MCF 10A (cell line): ENCODE measurements at regions not wholly inside any gene's neighbourhood (a gene's known extent, or its start where the extent isn't known, plus 50 kb on each side); places are given as distances from the start of the nearest gene placed in this dataset.

Source experiments
- BruUV-seq: library from RNA; stranded (reverse); fragments of 400-500 nt; replicated peaks from 2 replicates; lab custom pipeline; 2021; lab: Mats Ljungman, UMichigan
- CTCF ChIA-PET: fragments of 300-600 bp; sonication (Branson Sonifier 250); formaldehyde crosslinking; extraction: SDS; loops from one replicate; lab custom pipeline; 2021; ENCODE audit warnings: antibody characterized with exemption, inconsistent platforms; lab: Yijun Ruan, JAX
- POLR2A ChIA-PET: fragments of 300-600, 350-650 bp; sonication (Branson Sonifier 250); formaldehyde crosslinking; extraction: SDS; loops from one replicate; lab custom pipeline; 2020; ENCODE audit warnings: antibody characterized with exemption, inconsistent platforms; lab: Yijun Ruan, JAX
- DNase-seq: peaks from one replicate; pipeline ENCODE4 v3.0.0-alpha.2; 2018; ENCODE audit not compliant: unreplicated experiment
- H3K27ac Mint-ChIP-seq: one replicate; pipeline ENCODE4 v1.8.0; 2022; ENCODE audit warnings: mild to moderate bottlenecking, low read depth, mixed read lengths; ENCODE audit not compliant: unreplicated experiment
- H3K27me3 Mint-ChIP-seq: one replicate; pipeline ENCODE4 v1.8.0; 2022; ENCODE audit warnings: mixed read lengths; ENCODE audit not compliant: insufficient read depth, unreplicated experiment
- H3K36me3 Mint-ChIP-seq: one replicate; pipeline ENCODE4 v1.8.0; 2022; ENCODE audit warnings: mild to moderate bottlenecking, moderate library complexity, mixed read lengths; ENCODE audit not compliant: insufficient read depth, unreplicated experiment
- H3K4me1 Mint-ChIP-seq: one replicate; pipeline ENCODE4 v1.8.0; 2022; ENCODE audit warnings: mixed read lengths; ENCODE audit not compliant: insufficient read depth, unreplicated experiment
- H3K4me3 Mint-ChIP-seq: one replicate; pipeline ENCODE4 v1.8.0; 2022; ENCODE audit warnings: mild to moderate bottlenecking, moderate library complexity, mixed read lengths; ENCODE audit not compliant: unreplicated experiment
- H3K9me3 Mint-ChIP-seq: one replicate; pipeline ENCODE4 v1.8.0; 2022; ENCODE audit warnings: mixed read lengths; ENCODE audit not compliant: unreplicated experiment
- intact Hi-C: fragments of 100-400 bp; cut with micrococcal nuclease; formaldehyde crosslinking; loops from 2 replicates; pipeline ENCODE4 v1.14.1; 2022
- TF ChIP-seq, protein P1 (sequence below): fragments of 200-600 bp; IDR thresholded peaks from one replicate; pipeline ENCODE4 v1.8.0; 2022; ENCODE audit warnings: antibody characterized with exemption, mild to moderate bottlenecking; ENCODE audit not compliant: unreplicated experiment

GRCh38 chr2:230654057-230654456, 58.6 kb upstream of the CAB39 start:
- CTCF ChIA-PET: interaction anchor here (0.7 kb wide), 1 partner anchor 240 kb away, joined by 3 read pairs; no protein-coding TSS in a partner anchor
- Mint-ChIP-seq H3K4me3 (no peak overlapping the region), H3K36me3 (no peaks in the 10 kb centered on the region), H3K27ac (no peak overlapping the region), H3K9me3 (no peaks in the 10 kb centered on the region), H3K27me3 (no peaks in the 10 kb centered on the region), H3K4me1 (no peaks in the 10 kb centered on the region)
- intact Hi-C loops: no loop called here
- DNase-seq: no peak
- BruUV-seq: no TSS peak
- POLR2A ChIA-PET: no interaction called here
- TF ChIP-seq, protein P1, sequence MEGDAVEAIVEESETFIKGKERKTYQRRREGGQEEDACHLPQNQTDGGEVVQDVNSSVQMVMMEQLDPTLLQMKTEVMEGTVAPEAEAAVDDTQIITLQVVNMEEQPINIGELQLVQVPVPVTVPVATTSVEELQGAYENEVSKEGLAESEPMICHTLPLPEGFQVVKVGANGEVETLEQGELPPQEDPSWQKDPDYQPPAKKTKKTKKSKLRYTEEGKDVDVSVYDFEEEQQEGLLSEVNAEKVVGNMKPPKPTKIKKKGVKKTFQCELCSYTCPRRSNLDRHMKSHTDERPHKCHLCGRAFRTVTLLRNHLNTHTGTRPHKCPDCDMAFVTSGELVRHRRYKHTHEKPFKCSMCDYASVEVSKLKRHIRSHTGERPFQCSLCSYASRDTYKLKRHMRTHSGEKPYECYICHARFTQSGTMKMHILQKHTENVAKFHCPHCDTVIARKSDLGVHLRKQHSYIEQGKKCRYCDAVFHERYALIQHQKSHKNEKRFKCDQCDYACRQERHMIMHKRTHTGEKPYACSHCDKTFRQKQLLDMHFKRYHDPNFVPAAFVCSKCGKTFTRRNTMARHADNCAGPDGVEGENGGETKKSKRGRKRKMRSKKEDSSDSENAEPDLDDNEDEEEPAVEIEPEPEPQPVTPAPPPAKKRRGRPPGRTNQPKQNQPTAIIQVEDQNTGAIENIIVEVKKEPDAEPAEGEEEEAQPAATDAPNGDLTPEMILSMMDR: no peak

GRCh38 chr2:230657462-230657861, 55.2 kb upstream of the CAB39 start:
- Mint-ChIP-seq H3K4me1 (no peaks in the 10 kb centered on the region), H3K9me3 (no peaks in the 10 kb centered on the region), H3K27me3 (no peaks in the 10 kb centered on the region), H3K4me3 (no peak overlapping the region), H3K27ac (no peak overlapping the region), H3K36me3 (no peaks in the 10 kb centered on the region)
- no peak for DNase-seq
- CTCF ChIA-PET: no interaction called here
- TF ChIP-seq, protein P1: no peak
- no TSS peak for BruUV-seq
- POLR2A ChIA-PET: no interaction called here
- intact Hi-C loops: no loop called here

- BruUV-seq: no TSS peak
- Mint-ChIP-seq H3K36me3 (no peaks in the 10 kb centered on the region), H3K4me3 (no peak overlapping the region), H3K9me3 (no peaks in the 10 kb centered on the region), H3K4me1 (no peaks in the 10 kb centered on the region), H3K27ac (no peak overlapping the region), H3K27me3 (no peaks in the 10 kb centered on the region)
- TF ChIP-seq, protein P1: no peak
- POLR2A ChIA-PET: no interaction called here
- intact Hi-C loops: no loop called here
- CTCF ChIA-PET: no interaction called here
- DNase-seq: no peak
These were observed 54.7 kb upstream of the CAB39 start for GRCh38 chr2:230657906-230658305.

GRCh38 chr2:230658577-230658876, 54.1 kb upstream of the CAB39 start:
- no peaks in the 10 kb centered on the region for H3K9me3 Mint-ChIP-seq
- POLR2A ChIA-PET: no interaction called here

More at GRCh38 chr2:230658577-230658876, 54.1 kb upstream of the CAB39 start:
- Mint-ChIP-seq H3K4me3 (no peak overlapping the region), H3K27ac (no peak overlapping the region), H3K36me3 (no peaks in the 10 kb centered on the region), H3K27me3 (no peaks in the 10 kb centered on the region), H3K4me1 (no peaks in the 10 kb centered on the region)
- BruUV-seq: no TSS peak
- TF ChIP-seq, protein P1: no peak
- no peak for DNase-seq
- intact Hi-C loops: no loop called here
- CTCF ChIA-PET: no interaction called here
